ENCODE measurements at regions not wholly inside any gene's neighbourhood (a gene's known extent, or its start where the extent isn't known, plus 50 kb on each side); places are given as distances from the start of the nearest gene placed in this dataset.

DNA sequence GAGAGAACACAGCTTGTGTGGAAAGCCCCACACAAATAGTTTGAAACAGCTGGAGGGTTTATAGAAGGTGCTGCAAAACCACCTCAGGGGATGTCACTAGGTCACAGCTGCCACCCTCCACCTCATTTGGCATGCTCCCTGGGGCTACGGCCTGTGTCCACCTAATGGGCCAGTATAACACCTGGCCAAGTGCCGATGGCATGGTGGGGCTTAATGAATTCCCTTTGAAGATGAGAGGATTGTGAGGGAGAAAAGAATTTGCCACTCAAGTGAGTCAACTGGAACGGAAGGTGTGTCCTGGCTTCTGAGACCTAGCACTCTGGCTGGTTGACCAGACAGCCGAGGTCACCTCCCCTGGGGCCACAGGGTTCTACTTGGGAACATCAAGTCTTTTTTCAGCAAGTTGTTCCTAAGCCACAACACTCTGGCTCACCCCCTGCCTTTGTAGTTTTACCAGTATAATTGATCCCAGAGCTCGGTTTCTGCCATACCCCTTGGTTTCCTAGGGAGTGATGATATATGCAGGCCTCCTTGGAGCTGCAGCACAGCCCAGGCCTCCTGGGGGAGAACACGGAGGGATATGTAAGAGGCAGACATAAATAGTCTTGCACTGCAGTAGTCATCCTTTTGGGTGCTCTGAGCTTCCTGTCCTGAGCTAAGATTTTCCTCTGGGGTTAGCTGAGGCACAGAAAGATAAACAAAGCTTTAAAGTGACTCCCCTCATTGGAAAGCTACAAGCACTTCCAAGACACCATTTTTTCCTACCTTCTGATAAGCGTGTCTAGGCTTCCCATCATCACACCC, 178.2 kb upstream of the LPP start:
- DNase-seq (ENCODE audit: low read depth) = no peak

DNA sequence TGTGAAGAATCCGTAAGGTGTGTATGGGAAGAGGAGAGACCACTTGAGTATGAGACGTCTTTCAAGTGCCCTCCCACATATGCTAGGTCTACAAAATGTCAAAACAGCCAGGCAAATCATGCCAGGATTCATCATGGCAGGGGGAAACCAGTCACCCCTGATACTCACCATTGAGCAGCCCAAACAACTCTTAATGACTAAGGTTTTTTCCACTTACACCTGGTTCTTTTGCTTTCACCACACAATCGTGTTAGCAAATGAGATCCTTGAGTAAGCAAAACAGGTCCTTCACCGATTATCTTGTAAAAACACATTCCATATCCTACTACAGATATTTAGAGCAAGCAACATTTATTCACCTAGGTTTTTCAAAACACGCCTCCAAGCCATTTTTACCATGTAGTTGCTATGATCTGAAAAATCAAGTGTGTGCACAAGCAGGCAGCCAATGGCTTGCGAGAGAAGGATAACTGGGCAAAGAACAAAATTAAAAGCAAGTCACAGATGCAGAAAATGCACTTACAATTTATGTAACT, 177.5 kb upstream of the LPP start:
- DNase-seq (ENCODE audit: low read depth) = no peak

DNA sequence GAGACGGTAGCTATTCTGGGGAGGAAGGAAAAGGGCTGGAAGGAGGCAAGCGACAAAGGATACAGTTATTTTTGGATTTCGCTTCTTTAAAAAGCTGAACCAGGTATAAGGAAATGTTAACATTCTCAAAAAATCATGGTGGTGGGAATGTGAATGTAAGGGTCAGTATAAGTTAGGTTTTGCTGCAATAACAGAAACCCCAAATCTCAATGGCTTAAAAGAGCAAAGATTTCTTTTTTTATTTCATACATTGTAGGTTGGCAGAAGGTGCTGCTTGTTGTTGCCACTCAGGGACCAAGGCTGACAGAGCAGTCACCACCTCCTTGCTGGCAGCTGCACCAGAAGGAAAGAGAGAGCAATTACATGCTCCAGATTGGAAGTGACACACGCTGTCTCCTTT, 176.3 kb upstream of the LPP start:
- DNase-seq (ENCODE audit: low read depth) = no peak

DNA sequence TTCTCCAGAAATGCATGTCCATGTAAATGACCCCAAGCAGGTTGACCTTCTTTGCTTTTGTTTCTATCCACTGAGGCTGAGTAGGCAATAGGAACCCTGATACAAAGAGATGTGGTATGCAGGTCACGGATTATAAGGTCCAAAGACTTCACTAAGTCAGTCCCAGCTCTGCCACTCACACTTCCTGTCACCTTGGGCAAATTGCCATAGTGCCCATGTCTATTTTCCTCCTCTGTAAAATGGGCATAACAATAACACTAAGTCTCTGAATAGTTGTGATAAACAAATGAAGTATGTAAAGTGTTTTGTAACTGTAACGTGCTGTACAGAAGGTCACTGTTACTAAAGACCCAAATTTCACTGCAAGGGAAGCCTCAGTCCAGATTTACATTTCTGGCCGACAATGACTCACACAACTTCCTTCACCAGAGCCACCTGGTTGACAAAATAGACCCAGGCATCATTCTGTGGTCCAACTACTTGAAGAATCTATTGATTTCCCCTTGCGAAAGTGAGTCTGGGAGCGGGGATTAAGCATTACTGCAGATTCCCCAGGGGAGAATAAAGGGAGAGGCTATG, 175.4 kb upstream of the LPP start:
- DNase-seq (ENCODE audit: low read depth) = no peak

DNA sequence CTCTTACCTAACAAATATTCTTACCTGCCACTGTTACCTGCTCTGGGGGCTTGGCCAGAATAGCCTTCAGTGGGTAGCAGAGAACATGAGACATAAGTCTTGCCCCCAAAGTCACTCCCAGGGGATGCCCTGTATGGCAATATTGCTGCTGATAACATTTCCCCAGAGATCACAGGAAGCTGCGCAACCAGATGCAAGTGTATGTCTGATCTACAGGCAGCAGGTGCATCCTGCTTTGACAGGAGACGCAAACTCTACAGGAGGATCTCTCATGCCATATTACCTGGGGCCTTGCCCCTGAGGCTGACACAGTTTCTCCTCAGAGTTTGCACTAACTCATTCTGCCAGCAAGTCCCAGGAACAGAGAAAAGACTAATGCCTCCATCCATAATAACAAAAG, 174.4 kb upstream of the LPP start:
- DNase-seq (ENCODE audit: low read depth) = no peak

DNA sequence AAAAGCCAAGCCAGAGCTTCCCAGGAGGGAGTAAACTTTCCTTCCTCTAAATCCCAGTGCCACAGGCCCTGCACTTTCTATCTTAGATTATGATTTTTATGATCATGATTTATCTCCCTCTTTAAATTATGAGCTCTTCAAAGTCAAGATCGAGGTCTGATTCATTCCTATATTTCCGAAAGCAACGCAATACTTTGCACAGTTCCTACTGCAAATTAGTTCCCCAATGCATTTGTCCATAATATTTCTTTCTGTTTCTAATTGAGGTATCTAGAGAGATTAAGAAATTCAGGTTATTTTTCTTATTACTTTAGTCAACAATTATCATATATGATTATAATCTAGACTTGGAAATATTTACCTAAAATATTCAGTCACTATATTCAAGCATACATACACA, 173.1 kb upstream of the LPP start:
- no peak for DNase-seq (ENCODE audit: low read depth)

DNA sequence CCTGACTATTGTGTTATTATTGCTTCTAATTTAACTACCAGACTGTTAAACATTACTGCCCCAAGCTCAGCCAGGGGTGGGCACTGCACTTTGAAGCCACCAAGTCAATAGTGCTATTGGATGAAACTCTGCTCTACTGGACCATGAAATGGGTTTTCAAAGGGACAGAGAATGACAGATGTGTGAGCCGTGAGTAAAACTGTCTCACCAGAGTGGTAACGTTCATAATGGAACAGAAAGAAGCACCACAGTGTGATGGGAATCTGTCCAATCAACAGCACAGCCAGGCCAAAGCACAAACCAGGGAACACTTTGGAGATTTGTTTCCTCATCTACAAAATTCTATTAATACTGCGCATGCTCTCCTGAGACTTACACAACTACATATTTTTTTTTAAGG, 171.8 kb upstream of the LPP start:
- no peak for DNase-seq (ENCODE audit: low read depth)

DNA sequence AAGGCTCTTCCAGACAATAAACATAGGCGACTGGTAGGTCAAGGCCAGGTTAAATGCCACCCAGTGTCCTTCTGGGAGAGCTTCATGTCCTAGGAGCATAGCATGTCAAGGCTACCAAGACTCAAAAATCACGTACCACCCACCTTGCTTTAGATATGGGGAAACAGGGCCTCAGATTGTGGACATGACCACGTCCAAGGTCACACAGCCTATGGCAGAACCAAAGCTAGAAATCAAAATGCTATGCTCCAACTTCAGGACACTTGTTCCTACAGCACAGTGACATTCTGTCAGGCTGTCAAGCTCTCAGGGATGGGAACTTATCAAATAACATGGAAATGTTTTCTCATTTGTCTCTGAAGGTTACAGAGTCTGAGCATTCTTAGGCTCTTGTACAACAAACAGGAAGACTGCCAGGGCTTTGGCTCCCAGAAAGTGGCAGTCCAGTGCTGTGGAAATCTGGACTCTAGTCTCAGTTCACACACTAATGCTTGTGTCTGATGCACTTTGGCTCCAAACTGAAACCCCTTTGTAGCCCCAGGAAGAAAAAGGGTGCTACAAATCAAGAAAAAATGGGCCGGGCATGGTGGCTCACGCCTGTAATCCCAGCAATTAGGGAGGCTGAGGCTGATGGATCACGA, 170.4 kb upstream of the LPP start:
- no peak for DNase-seq (ENCODE audit: low read depth)

DNA sequence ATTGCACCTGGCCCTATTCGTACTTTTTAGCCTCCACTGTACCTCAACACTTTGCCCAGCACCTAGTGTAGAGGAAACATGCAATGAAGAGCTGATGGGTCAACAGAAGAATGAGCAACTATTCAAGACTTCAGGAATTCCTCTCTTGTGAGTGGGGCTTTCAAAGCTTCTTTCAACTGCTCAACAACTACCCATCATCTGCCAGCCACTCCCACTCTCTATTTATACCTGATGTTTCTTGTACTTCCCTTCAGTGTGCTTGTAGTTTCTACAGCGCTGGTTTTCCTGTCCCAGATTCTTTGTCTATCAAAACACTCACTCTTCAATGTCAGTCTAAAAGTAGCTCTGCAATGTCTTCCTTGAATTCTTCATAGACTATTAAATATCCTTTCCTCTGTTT, 168.3 kb upstream of the LPP start:
- no peak for DNase-seq (ENCODE audit: low read depth)

DNA sequence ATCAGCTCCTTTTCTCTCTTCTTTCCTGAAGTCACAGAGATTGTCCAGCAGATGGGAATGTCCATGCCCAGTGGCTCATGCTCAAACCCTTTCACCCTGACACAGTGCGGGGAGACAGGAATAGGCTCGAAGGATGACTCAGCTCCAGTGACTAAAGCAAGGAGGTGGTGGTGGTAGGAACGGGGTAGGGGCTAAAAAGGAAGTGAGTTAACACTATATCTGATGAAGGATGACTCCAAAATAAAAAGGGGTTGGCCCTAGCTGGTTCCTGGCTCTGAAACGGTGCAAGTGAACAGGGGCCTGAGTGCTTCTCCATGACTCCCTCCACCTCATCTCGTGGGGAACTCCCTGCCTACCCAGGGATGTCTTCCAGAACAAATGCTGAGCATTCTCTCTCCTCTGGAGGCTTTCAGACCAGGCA, 167.4 kb upstream of the LPP start:
- DNase-seq (ENCODE audit: low read depth) = peak; percentile 78

DNA sequence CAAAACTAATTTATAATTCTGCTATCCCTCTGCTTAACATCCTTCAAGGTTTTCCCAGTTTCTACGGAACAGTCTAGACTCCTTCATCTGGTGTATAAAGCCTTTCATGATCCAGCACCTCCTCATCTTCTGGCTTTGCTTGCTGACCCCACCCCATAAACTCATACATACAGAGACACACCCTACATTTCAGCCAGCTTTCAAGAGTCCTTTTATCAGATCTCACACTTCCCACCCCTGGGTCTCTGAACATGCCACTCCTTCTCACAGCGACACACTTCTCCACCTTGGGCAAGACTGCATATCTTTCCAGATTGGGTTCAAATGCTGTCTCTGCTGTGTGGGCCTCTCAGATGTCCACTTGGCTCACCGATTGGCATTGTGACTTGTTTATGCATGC, 166.8 kb upstream of the LPP start:
- DNase-seq (ENCODE audit: low read depth) = no peak

DNA sequence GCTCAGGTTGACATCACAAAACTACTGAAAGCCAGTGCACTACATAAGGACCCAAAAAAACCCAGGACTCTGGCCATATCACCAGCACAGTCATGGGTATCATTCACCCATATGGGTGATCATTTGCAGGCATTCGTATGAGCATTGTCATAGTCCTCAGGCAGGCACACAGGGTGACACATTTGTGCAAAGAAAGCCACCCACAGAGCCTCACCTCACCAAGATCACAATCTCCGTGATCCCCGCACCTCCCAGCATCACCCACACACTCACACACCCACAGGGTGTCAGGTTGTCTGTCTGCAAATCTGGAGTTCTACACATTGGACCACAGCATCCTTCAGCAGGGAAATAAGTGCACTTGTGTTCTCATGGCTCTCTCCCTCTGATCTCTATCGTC, 166.0 kb upstream of the LPP start:
- DNase-seq (ENCODE audit: low read depth) = no peak

DNA sequence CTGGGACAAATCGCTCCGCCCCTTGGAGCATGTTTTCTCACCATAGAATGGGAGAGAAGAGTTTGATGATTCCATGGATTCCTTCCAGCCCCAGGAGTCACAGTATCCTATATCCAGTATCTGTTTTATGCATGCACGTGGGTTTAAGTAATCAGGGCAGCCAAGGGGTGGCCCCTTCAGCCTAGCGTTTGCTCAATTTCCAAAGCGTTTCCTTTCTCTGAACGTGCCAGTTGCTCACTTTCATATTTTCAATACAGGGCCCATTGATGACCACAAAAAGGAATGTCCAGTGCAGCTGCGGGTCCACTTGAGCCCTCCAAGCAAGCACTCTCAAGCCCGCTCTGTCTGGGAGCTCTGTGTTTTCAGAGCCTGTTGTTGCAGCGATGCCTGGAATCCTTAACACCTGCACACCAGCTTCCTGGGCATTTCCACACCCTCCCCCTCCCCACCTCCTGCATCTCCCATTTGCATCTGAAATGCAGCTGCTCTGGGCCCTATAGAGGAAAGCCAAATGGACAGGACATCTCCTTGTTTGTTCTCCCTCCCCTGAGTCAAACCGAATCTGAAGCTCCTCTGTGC, 164.3 kb upstream of the LPP start:
- no peak for DNase-seq (ENCODE audit: low read depth)

DNA sequence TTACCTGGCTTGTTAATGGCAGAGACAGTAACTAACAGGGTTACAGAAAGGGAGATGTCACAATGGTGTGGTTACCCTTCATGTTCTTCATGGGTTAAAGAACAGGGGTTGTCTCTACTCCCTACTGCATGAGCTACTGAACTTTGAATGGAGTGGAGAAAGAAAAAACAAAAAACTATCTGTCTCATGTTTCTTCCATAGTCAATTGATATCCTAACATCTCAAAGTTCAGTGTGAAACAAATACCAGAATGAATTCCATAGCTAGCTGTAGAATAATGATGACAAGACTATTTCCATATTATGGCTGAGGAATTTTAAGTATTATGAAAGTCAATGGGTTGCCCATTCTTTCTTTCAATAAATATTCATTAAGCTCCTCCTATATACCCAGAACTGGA, 161.3 kb upstream of the LPP start:
- no peak for DNase-seq (ENCODE audit: low read depth)

DNA sequence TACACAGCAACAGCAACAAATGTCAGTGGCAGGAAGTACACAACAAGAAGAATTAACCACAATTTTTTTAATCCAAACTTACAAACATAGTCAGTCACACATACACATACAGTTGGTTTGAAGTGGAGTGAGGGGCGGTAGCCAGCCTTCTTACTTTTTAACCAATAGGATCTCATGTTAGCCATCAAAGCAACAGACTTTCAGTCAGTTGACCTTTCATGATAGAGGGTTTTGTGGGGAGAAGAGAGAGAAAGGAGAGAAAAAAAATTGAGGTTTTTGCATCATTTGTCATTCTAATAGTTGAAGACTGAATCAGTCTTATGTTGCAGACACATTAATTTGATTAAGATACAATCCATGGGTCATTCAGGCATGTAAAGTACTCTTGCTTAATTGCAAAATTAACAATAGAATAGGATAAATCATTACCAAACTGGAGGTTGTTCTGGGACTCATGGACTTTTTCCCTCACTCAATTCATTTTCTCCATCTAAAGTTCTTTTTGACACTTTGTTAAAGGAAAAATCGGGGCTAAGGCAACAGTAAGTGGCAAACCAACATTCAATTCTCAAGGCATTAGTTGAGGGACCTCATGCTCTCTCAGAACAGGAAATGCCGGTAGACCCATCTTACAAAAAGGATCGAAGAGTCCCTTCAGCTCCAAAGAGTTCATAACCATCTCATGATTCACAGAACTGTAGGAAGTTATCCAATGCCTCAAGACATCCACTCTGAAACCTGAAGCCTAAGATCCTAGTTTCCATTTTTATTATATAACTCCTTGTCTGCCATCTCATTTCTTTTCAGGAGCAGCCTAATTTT, 159.5 kb upstream of the LPP start:
- no peak for DNase-seq (ENCODE audit: low read depth)

DNA sequence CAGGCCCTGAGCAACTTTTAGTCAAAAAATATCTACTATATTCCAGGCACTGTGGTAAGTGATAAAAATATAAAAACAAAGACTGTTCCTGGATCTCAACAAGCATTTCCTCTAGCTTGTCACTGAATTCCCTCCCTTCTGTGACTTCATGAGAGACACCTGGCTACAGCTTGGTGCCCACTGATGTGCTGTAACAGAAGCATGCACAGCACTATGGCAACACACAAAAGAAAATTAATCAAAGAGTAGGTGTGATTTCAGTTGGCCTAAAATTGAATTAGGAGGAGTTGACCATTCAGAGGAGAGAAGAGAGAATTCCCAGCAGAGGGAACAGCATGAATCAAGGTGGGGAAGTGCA, 158.9 kb upstream of the LPP start:
- no peak for DNase-seq (ENCODE audit: low read depth)

DNA sequence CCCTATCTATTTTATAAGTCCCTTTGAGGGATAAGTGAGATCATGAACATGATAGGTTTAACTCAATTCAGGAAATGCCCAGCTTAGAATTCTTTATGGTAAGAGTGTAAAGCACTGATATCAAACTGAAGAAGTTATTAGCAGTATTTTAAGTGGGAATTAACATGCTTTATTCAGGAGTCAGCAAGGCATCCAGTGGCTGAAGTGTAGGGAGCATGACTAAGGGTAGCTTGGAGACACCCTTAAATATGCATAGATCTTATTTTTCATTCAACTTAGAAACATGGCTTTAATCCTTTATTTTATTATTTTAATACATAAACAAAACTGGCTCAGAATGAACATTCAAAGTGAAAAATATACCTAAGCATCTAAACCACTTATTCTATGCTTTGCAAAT, 158.3 kb upstream of the LPP start:
- no peak for DNase-seq (ENCODE audit: low read depth)

DNA sequence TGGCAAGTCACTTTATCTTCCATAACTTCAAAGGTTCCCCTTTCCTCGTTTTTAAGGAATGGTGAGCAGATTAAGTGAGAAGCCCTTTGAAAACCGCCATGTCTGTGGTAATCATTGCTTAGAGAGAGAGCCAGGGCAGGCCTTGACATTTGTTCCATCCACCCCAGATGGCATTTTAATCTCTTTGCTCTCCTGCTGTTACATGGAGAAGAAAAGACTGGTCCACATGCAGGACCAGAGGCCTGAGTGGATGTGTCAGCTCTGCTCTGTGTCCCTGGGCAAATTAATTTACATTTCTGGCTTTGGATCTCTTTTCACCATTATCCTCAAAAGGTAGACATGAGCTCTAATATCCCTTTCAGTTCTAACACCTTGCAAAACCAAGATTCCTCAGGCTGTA, 157.3 kb upstream of the LPP start:
- DNase-seq (ENCODE audit: low read depth) = no peak

DNA sequence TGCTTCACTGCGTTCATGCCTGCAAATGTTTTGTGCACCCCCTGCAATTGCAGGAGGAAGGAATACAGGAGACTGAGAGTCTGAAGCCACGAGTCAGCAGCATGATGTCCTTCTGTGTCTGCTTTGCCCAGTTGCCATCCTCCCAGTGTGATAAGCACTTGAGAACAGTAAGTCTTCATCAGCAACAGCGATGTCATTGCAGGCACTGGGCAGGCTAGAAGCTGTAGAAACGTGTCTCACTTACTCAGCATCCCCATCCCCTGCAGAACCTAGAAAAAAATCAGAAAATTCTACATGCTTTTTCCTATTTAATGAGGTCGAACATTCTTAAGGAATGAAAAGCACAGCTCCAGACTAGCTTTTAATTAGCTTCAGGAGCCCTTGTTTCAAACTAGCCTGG, 156.5 kb upstream of the LPP start:
- no peak for DNase-seq (ENCODE audit: low read depth)

DNA sequence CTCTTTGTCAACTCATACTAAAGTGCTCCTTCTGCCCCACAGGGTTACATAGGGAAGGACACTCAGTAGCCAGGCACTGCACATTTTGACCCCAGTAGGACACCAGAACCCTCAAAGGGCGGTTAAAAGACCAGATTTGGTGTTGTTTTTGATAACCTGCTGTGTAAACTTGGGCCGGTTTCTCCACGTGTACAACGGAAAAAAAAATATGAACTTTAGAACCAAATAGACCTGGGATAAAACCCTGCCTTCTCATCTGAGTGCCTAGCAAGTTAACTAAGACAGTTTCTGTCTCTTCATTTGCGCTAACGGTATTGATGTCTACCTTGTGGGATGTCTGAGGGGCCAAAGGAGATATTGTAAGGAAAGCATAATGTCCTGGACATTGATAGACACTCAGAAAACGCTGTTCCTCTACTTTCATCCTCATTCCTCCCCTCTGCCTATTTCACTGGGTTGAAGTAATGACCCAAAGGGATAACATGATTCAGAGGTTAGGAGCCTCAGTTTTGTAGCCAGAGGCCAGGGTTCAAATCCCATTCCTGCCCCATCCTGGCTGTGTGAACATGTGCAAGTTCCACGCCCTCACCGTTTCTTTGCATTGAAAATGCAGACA, 155.9 kb upstream of the LPP start:
- no peak for DNase-seq (ENCODE audit: low read depth)

DNA sequence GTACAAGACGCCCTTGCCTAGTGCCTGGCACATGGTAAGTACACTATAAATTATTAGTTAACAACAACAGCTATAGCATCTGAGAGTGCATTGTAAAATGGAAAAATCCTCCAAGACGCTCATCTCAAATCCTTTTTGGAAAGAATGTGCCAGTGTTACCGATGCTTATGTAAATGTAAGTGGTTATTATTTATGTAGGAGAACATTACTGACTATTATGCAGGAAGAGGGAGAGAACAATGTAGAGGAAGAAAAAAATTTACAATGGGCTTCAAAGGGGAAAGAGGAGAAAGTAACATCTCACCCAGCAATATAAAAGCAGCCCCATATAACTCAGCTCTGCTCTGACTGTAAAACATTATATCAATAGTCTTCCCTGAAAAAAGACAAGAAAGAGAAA, 155.3 kb upstream of the LPP start:
- no peak for DNase-seq (ENCODE audit: low read depth)

DNA sequence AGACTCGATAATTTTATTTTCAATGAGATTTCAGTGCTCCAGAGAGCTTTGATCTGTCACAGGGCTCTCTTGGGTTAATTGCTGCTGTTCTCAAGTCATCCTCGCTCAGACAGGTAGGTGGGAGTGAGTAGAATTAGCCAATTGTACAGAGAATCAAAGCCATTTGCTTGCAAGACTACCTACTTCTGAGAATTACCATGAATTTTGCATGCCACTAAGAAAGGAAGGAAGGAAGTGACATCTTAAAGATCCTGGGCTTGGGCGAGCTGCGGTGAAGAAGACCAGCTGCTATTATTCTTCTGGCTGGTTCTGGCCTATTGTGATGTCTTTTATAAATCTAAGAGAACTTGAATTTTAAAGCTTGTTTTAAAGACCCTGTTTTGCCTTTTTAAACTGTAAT, 154.1 kb upstream of the LPP start:
- DNase-seq (ENCODE audit: low read depth) = no peak

Data from GM04504 (cell line).